Esophagus muscularis mucosa (tissue), 4 donors: ENCODE measurements at regions not wholly inside any gene's neighbourhood (a gene's known extent, or its start where the extent isn't known, plus 50 kb on each side); places are given as distances from the start of the nearest gene placed in this dataset.
"Not testable (repeated sequence)": the region's sequence is repeated elsewhere in the genome, so short reads cannot be mapped to it uniquely, and the experiment has no call there.

Experiments used
- DNase-seq: peaks from one replicate; pipeline ENCODE4 v3.0.0-alpha.2; 2017; ENCODE audit errors: extremely low spot score
- H3K27ac ChIP-seq, 4 donors: fragments of 200-600 bp; sonication (generic); replicated peaks in 1 of 4; 1 replicate in 3 of 4; 2 replicates in 1 of 4; pipeline ENCODE4 v1.5.1; 2016 to 2019; ENCODE audit warnings: mild to moderate bottlenecking in 1 of 4
- H3K27me3 ChIP-seq, 4 donors: fragments of 200-600 bp; sonication (generic); one replicate each; pipeline versions ENCODE4 v1.5.1 to v1.6.0; 2016 to 2019
- H3K36me3 ChIP-seq, 4 donors: fragments of 200-600 bp; sonication (generic); one replicate each; pipeline ENCODE4 v1.5.1; 2016 to 2019
- H3K4me1 ChIP-seq, 4 donors: fragments of 200-600 bp; sonication (generic); one replicate each; pipeline ENCODE4 v1.5.1; 2016 to 2019
- H3K4me3 ChIP-seq, 4 donors: fragments of 200-600 bp; sonication (generic); 1 replicate in 2 of 4; 2 replicates in 2 of 4; pipeline ENCODE4 v1.5.1; 2016 to 2019; ENCODE audit warnings: mild to moderate bottlenecking in 4 of 4, moderate library complexity in 1 of 4
- H3K9me3 ChIP-seq, 4 donors: fragments of 200-600 bp; sonication (generic); 1 replicate in 3 of 4; 2 replicates in 1 of 4; pipeline ENCODE4 v1.5.1; 2016 to 2019
- EP300 ChIP-seq: sonication (generic); formaldehyde crosslinking; IDR thresholded peaks from one replicate; pipeline ENCODE4 v1.6.1; 2017; ENCODE audit warnings: antibody characterized with exemption
- POLR2A ChIP-seq: fragments of 450-650 bp; IDR thresholded peaks from one replicate; pipeline ENCODE4 v1.6.1; 2017; ENCODE audit warnings: antibody characterized with exemption, moderate library complexity, mild to moderate bottlenecking, low read depth
- POLR2AphosphoS5 ChIP-seq, 2 donors: sonication (generic); formaldehyde crosslinking; IDR thresholded peaks; one replicate each; pipeline ENCODE4 v1.6.1; 2017; ENCODE audit warnings: antibody characterized with exemption in 2 of 2
- WGBS: methylation state at CpG from one replicate; pipeline ENCODE4 v1.1.5; 2018; 5-methylcytosine and 5-hydroxymethylcytosine counted together
- intact Hi-C: fragments of 100-400 bp; cut with DNase I; formaldehyde crosslinking; loops from one replicate; pipeline ENCODE4 v1.15.1; 2023
- TF ChIP-seq, protein P1 (sequence below), 3 experiments: fragments of 200-600 bp in 2 of 3; fragments of 450-650 bp in 1 of 3; sonication (generic) in 2 of 3; IDR thresholded peaks; one replicate each; pipeline ENCODE4 v1.5.1; 2017 to 2019; ENCODE audit warnings: antibody characterized with exemption in 3 of 3, mild to moderate bottlenecking in 2 of 3, moderate library complexity in 1 of 3

DNA sequence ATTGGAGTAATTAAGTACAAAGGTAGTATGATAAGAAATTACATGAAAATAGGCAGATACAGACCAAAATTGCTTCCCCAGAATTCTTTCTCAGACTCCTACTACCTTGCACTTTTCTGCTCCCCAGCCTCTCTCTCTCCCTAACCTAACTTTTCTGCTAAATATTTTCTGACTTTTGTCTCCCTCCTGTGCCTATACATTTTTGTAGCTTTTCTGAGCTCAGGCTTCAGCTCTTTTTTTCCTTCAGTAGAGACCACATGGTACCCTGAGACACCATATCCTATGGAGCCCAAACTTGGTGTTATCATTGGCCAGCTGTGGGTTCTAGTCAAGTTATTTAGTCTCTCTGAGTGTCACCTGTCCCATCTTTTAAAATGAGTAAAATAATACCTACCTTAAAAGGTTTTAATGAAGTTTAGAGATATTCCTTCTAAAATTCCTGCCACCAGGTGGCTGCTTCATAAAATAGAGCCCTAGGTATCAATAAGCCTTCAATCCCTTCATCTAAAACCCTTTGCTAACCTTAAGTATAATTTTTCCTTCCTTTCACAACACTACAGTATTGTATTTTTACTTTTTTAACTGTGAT, 237.6 kb upstream of the DUSP10 start:
- intact Hi-C loops = no loop called here
- Histone ChIP-seq H3K27ac (no peak overlapping the region), H3K4me1 (no peaks in the 10 kb centered on the region), H3K36me3 (no peaks in the 10 kb centered on the region), H3K4me3 (no peak overlapping the region), H3K27me3 (no peaks in the 10 kb centered on the region), H3K9me3 (no peaks in the 10 kb centered on the region)
- DNase-seq = no peak
- TF ChIP-seq, protein P1, sequence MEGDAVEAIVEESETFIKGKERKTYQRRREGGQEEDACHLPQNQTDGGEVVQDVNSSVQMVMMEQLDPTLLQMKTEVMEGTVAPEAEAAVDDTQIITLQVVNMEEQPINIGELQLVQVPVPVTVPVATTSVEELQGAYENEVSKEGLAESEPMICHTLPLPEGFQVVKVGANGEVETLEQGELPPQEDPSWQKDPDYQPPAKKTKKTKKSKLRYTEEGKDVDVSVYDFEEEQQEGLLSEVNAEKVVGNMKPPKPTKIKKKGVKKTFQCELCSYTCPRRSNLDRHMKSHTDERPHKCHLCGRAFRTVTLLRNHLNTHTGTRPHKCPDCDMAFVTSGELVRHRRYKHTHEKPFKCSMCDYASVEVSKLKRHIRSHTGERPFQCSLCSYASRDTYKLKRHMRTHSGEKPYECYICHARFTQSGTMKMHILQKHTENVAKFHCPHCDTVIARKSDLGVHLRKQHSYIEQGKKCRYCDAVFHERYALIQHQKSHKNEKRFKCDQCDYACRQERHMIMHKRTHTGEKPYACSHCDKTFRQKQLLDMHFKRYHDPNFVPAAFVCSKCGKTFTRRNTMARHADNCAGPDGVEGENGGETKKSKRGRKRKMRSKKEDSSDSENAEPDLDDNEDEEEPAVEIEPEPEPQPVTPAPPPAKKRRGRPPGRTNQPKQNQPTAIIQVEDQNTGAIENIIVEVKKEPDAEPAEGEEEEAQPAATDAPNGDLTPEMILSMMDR (IDR thresholded peaks at IDR 0.05) = peak in 2 of 3 experiments; percentile 9 to 15
- no peak for TF ChIP-seq POLR2A

DNA sequence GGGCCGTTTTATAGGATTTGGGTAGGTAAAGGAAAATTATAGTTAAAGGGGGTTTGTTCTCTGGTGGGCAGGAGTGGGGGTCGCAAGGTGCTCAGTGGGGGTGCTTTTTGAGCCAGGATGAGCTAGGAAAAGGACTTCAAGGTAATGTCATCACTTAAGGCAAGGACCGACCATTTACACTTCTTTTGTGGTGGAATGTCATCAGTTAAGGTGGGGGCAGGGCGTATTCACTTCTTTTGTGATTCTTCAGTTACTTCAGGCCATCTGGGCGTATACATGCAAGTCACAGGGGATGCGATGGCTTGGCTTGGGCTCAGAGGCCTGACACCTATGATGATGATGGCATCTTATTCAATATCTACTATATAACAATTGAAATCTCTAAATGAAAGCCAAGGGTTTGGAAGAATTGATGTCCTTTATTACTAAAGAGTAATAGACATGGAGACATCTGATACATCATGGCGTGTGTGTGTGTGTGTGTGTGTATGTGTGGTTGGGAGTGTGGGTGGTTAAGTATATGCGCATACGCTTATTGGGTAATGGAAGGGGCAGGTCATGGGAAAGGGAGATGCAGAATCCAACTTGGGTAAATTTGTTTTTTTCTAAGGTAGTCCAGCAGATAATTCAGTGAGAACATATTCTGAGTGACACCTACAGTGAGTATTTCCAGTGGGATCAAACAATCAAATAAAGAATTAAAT, 236.9 kb upstream of the DUSP10 start:
- WGBS = 95% methylated on average over 9 of the region's 9 CpGs
- H3K27ac ChIP-seq, DNase-seq, H3K9me3 ChIP-seq, intact Hi-C loops, H3K4me1 ChIP-seq, H3K36me3 ChIP-seq, H3K27me3 ChIP-seq, H3K4me3 ChIP-seq: not testable (repeated sequence)

DNA sequence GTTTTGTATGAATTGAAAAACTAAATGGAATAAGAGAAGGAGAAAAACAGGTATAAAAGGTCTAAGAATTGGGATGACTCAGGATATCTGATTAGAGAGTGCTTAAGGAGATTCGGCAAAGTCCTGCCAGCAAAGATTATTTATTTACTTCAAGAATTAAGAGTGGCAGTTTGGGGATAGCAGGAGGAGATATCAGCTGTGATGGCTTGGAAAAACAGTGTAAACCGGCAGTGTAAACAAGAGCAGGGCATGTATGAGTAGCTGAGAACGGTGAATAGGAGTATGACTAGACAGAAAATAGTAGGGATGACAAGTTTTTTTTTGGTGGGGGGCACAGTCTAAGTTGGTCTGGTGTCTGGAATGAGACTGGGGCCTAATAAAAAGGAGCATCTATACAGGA, 231.9 kb upstream of the DUSP10 start:
- 77% methylated on average over 3 of the region's 3 CpGs for WGBS
- H3K4me3 ChIP-seq, H3K27ac ChIP-seq, H3K36me3 ChIP-seq, intact Hi-C loops, DNase-seq, H3K9me3 ChIP-seq, H3K27me3 ChIP-seq, H3K4me1 ChIP-seq: not testable (repeated sequence)

DNA sequence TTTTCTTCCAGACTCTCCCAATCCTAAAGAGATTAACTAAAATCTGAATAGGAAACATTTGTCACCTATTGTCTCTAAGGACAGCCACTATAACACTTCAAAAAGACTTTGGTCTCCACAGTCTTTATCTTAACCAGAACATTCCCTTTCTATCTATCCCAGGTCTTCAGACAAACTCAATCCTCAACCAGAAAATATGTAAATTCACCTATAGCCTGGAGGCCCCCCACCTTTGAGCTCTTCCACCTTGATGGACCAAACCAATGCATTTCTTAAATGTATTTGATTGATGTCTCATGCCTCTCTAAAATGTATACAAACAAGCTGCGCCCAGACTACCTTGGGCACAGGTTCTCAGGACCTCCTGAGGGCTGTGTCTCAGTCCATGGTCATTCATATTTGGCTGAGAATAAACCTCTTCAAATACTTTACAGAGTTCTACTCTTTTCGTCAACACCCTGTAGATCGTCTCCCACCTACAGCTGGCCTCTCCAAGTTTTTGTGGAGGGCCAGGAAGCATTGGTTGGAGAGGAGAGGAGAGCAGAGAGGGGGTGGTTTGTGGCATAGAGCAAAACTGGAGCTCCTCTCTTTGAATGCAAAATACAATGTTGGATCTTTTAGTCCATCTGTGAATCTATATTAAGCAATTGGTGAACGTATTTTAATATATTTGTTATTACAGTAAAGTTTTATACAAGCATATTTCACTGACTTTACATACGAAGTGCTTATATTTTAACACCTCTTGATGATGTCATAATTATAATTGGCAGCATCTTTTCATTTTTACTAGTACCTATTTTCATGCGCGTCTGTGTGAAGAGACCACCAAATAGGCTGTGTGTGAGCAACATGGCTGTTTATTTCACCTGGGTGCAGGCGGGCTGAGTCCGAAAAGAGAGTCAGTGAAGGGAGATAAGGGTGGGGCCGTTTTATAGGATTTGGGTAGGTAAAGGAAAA, 230.7 kb upstream of the DUSP10 start:
- H3K27me3 ChIP-seq = no peaks in the 10 kb centered on the region
- H3K4me1 ChIP-seq = no peaks in the 10 kb centered on the region
- no peak for DNase-seq
- no peak overlapping the region for H3K4me3 ChIP-seq
- no peak for TF ChIP-seq EP300
- no peak for TF ChIP-seq POLR2AphosphoS5 (IDR thresholded peaks at IDR 0.05)
- no peak for TF ChIP-seq POLR2A
- TF ChIP-seq, protein P1 (IDR thresholded peaks at IDR 0.05) = no peak
- WGBS = 88% methylated on average over 10 of the region's 10 CpGs
- intact Hi-C loops = no loop called here
- H3K36me3 ChIP-seq = no peaks in the 10 kb centered on the region
- H3K27ac ChIP-seq = no peak overlapping the region
- H3K9me3 ChIP-seq = no peaks in the 10 kb centered on the region

DNA sequence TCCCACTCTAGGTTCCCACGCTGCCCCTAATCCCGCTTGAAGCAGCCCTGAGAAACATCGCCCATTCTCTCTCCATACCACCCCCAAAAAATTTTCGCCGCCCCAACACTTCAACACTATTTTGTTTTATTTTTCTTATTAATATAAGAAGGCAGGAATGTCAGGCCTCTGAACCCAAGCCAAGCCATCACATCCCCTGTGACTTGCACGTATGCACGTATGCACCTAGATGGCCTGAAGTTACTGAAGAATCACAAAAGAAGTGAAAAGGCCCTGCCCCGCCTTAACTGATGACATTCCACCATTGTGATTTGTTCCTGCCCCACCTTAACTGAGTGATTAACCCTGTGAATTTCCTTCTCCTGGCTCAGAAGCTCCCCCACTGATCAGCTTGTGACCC, 229.1 kb upstream of the DUSP10 start:
- H3K27me3 ChIP-seq, DNase-seq, H3K27ac ChIP-seq, H3K9me3 ChIP-seq, H3K4me3 ChIP-seq, H3K36me3 ChIP-seq, intact Hi-C loops, H3K4me1 ChIP-seq: not testable (repeated sequence)
- 98% methylated on average over 8 of the region's 8 CpGs for WGBS

DNA sequence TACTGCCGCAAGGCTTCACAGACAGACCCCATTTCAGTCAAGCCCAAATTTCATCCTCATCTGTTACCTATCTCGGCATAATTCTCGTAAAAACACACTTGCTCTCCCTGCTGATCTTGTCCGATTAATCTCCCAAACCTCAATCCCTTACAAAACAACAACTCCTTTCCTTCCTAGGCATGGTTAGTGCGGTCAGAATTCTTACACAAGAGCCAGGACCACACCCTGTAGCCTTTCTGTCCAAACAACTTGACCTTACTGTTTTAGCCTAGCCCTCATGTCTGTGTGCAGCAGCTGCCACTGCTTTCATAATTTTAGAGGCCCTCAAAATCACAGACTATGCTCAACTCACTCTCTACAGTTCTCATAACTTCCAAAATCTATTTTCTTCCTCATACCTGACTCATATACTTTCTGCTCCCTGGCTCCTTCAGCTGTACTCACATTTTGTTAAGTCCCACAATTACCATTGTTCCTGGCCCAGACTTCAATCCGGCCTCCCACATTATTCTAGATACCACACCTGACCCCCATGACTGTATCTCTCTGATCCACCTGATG, 227.5 kb upstream of the DUSP10 start:
- H3K4me3 ChIP-seq, H3K27me3 ChIP-seq, DNase-seq, H3K27ac ChIP-seq, H3K36me3 ChIP-seq, H3K4me1 ChIP-seq, intact Hi-C loops, H3K9me3 ChIP-seq: not testable (repeated sequence)
- WGBS = 84% methylated on average over 6 of the region's 6 CpGs

DNA sequence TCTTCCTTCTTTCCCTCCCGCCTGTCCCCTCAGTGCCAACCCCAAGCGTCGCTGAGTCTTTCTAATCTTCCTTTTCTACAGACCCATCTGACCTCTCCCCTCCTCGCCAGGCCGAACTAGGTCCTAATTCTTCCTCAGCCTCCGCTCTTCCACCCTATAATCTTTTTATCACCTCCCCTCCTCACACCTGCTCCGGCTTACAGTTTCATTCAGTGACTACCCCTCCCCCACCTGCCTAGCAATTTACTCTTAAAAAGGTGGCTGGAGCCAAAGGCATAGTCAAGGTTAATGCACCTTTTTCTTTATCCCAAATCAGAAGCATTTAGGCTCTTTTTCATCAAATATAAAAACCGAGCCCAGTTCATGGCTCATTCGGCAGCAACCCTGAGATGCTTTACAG, 225.6 kb upstream of the DUSP10 start:
- 88% methylated on average over 9 of the region's 9 CpGs for WGBS
- H3K4me1 ChIP-seq, intact Hi-C loops, H3K36me3 ChIP-seq, H3K4me3 ChIP-seq, H3K27me3 ChIP-seq, H3K9me3 ChIP-seq, DNase-seq, H3K27ac ChIP-seq: not testable (repeated sequence)

DNA sequence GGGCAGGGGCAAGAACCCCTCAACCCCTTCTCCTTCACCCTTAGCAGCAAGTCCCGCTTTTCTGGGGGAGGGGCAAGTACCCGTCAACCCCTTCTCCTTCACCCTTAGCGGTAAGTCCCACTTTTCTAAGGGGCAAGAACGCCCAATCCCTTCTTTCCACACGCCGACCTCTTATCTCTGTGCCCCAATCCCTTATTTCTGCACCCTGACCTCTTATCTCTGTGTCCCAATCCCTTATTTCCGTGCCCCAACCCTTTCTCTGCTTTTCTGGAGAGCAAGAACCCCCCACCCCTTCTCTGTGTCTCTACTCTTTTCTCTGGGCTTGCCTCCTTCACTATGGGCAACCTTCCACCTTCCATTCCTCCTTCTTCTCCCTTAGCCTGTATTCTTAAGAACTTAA, 225.0 kb upstream of the DUSP10 start:
- H3K36me3 ChIP-seq, H3K27me3 ChIP-seq, intact Hi-C loops, H3K9me3 ChIP-seq, H3K4me1 ChIP-seq, H3K4me3 ChIP-seq, DNase-seq, H3K27ac ChIP-seq: not testable (repeated sequence)
- 97% methylated on average over 7 of the region's 7 CpGs for WGBS

DNA sequence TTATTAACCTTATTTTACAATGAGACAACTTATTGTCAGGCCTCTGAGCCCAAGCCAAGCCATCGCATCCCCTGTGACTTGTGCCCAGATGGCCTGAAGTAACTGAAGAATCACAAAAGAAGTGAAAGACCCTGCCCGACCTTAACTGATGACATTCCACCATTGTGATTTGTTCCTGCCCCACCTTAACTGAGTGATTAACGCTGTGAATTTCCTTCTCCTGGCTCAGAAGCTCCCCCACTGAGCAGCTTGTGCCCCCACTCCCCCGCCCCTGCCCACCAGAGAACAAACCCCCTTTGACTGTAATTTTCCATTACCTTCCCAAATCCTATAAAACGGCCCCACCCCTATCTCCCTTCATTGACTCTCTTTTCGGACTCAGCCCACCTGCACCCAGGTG, 224.0 kb upstream of the DUSP10 start:
- H3K27me3 ChIP-seq, H3K36me3 ChIP-seq, H3K9me3 ChIP-seq, intact Hi-C loops, H3K4me3 ChIP-seq, DNase-seq, H3K4me1 ChIP-seq, H3K27ac ChIP-seq: not testable (repeated sequence)
- 92% methylated on average over 6 of the region's 6 CpGs for WGBS
